Glutamatergic neuron (in vitro differentiated cells): ENCODE measurements at regions not wholly inside any gene's neighbourhood (a gene's known extent, or its start where the extent isn't known, plus 50 kb on each side); places are given as distances from the start of the nearest gene placed in this dataset.

Experiments used
- DNase-seq: peaks from one replicate; pipeline ENCODE4 v3.0.0; 2022
- H3K27ac Mint-ChIP-seq: one replicate; pipeline ENCODE4 v1.8.0; 2020; ENCODE audit warnings: mild to moderate bottlenecking, mixed read lengths, inconsistent platforms; ENCODE audit not compliant: unreplicated experiment
- H3K27me3 Mint-ChIP-seq: one replicate; pipeline ENCODE4 v1.8.0; 2020; ENCODE audit warnings: mild to moderate bottlenecking, moderate library complexity, mixed read lengths, inconsistent platforms; ENCODE audit not compliant: unreplicated experiment
- H3K36me3 Mint-ChIP-seq: one replicate; pipeline ENCODE4 v1.8.0; 2020; ENCODE audit warnings: mild to moderate bottlenecking, mixed read lengths, inconsistent platforms; ENCODE audit not compliant: unreplicated experiment
- H3K4me1 Mint-ChIP-seq: one replicate; pipeline ENCODE4 v1.8.0; 2020; ENCODE audit warnings: mild to moderate bottlenecking, low read depth, mixed read lengths, inconsistent platforms; ENCODE audit not compliant: unreplicated experiment
- H3K4me3 Mint-ChIP-seq: one replicate; pipeline ENCODE4 v1.8.0; 2020; ENCODE audit warnings: mild to moderate bottlenecking, mixed read lengths, inconsistent platforms; ENCODE audit not compliant: unreplicated experiment
- H3K9me3 Mint-ChIP-seq: one replicate; pipeline ENCODE4 v1.8.0; 2020; ENCODE audit warnings: mild to moderate bottlenecking, moderate library complexity, mixed read lengths, inconsistent platforms; ENCODE audit not compliant: unreplicated experiment
- TF ChIP-seq, protein P1 (sequence below): fragments of 200-600 bp; sonication (generic); IDR thresholded peaks from one replicate; pipeline ENCODE4 v1.5.0; 2021; ENCODE audit not compliant: partially characterized antibody, unreplicated experiment

DNA sequence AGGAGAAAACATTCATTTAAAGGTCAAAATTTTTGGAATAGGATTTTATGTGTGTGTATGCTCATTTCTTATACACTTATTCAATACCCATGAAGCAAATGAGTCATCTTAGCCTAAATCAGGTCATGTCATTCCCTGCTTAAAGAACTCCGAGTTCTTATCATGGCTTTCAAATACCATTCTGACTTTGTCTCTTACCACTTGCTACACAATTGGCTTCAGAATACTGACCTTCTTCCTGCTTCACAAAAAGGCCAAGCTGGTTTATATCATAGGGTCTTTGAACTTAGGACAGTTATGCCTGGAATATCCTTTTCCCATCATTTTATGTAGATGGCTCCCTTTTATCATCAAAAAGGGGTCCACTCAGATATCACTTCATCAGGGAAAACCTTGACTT is 652.2 kb upstream of the WWC1 start:
- H3K27ac Mint-ChIP-seq: no peak overlapping the region

DNA sequence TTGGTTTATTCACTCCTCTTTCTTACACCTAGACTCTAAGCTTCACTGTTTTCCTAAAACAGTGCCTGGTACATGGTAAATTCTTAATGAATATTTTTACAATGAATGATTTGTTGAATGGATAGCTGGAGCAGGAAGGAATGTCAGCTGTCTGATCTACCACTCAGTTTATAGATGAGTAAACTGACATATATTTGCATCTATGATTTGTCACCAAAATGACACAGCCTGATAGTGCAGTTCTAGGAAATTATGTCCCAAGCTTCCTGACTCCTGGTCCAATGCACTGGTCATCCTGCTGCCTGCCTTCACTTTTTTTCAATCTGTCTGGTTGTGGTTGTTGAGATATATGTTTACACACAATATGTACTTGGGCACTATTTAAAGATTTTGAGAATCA is 651.7 kb upstream of the WWC1 start:
- Mint-ChIP-seq H3K27me3 (no peaks in the 10 kb centered on the region), H3K36me3 (no peaks in the 10 kb centered on the region), H3K9me3 (no peaks in the 10 kb centered on the region), H3K4me1 (no peaks in the 10 kb centered on the region), H3K27ac (no peak overlapping the region), H3K4me3 (no peak overlapping the region)
- TF ChIP-seq, protein P1, sequence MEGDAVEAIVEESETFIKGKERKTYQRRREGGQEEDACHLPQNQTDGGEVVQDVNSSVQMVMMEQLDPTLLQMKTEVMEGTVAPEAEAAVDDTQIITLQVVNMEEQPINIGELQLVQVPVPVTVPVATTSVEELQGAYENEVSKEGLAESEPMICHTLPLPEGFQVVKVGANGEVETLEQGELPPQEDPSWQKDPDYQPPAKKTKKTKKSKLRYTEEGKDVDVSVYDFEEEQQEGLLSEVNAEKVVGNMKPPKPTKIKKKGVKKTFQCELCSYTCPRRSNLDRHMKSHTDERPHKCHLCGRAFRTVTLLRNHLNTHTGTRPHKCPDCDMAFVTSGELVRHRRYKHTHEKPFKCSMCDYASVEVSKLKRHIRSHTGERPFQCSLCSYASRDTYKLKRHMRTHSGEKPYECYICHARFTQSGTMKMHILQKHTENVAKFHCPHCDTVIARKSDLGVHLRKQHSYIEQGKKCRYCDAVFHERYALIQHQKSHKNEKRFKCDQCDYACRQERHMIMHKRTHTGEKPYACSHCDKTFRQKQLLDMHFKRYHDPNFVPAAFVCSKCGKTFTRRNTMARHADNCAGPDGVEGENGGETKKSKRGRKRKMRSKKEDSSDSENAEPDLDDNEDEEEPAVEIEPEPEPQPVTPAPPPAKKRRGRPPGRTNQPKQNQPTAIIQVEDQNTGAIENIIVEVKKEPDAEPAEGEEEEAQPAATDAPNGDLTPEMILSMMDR: no peak
- no peak for DNase-seq

More for the DNA sequence above, 652.2 kb upstream of the WWC1 start:
- Mint-ChIP-seq H3K36me3 (no peaks in the 10 kb centered on the region), H3K27me3 (no peaks in the 10 kb centered on the region), H3K4me1 (no peaks in the 10 kb centered on the region), H3K4me3 (no peak overlapping the region), H3K9me3 (no peaks in the 10 kb centered on the region)
- DNase-seq: no peak
- TF ChIP-seq, protein P1: no peak

DNA sequence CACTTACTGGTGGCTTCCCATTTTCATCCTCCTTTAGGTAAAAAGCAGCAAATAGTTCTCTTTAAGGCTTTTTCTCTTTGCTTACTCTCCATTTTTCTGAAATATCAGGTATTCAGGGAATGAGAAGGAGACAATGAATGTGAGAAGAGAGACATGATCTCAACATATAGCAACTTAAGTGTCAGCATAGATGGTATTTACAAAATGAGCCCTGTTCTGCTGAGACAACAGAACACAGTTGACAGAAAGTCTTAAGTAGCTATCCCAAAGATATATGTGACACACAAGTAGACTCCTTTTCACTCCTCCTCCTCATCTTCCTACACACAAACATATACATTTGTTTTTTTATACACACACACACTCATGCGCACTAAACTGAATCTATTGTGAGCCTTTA is 649.3 kb upstream of the WWC1 start:
- TF ChIP-seq, protein P1: no peak
- Mint-ChIP-seq H3K27ac (no peak overlapping the region), H3K36me3 (no peaks in the 10 kb centered on the region), H3K27me3 (no peaks in the 10 kb centered on the region), H3K4me3 (no peak overlapping the region), H3K4me1 (no peaks in the 10 kb centered on the region), H3K9me3 (no peaks in the 10 kb centered on the region)
- DNase-seq: no peak

DNA sequence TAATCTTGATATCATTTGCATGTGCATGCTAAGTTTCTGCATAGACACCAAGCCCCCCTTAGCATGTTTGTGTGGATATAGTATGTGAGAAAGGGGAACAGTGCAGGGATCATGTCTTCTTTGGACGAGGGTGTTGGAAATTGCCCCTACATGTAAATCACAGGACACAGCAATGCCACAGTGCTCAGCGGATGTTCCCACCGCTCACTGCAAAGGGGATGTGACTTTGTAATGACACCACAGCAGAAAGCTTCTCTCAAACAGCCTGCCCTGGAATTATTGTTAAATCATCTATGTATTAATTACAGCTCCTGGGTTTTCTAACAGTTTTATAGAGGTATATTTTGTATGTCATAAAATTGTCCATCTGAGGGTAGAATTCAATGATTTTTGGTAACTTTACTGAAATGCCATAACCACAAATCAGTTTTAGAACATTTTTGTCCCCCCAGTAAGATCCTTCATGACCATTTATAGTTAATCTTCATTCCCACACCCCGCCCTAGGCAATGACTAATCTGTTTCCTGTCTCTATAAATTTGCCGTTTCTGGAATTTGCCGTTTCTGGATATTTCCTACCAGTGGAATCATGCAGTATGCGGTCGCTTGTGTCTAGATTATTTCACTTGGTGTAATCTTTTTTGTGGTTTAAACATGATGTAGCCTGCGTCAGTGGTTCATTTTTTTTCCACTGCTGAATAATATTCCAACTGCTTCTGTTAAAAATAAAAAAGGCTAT is 648.5 kb upstream of the WWC1 start:
- no peaks in the 10 kb centered on the region for H3K27me3 Mint-ChIP-seq

More for the DNA sequence above, 648.5 kb upstream of the WWC1 start:
- no peaks in the 10 kb centered on the region for H3K9me3 Mint-ChIP-seq
- H3K36me3 Mint-ChIP-seq: no peaks in the 10 kb centered on the region
- no peak overlapping the region for H3K27ac Mint-ChIP-seq
- H3K4me3 Mint-ChIP-seq: no peak overlapping the region
- TF ChIP-seq, protein P1: no peak
- H3K4me1 Mint-ChIP-seq: no peaks in the 10 kb centered on the region
- no peak for DNase-seq
